Parathyroid adenoma (tissue), 2 donors: ENCODE measurements at regions not wholly inside any gene's neighbourhood (a gene's known extent, or its start where the extent isn't known, plus 50 kb on each side); places are given as distances from the start of the nearest gene placed in this dataset.

Source experiments
- H2AFZ ChIP-seq: fragments of 300-600 bp; sonication (generic); one replicate; pipeline ENCODE4 v1.7.0; 2017; ENCODE audit warnings: antibody characterized with exemption, mild to moderate bottlenecking
- H3K27ac ChIP-seq: fragments of 300-600 bp; sonication (generic); one replicate; pipeline ENCODE4 v1.7.0; 2017
- H3K27me3 ChIP-seq: fragments of 300-600 bp; sonication (generic); one replicate; pipeline ENCODE4 v1.7.0; 2017; ENCODE audit warnings: low read length; ENCODE audit not compliant: control insufficient read depth, insufficient read depth
- H3K36me3 ChIP-seq: fragments of 300-600 bp; sonication (generic); one replicate; pipeline ENCODE4 v1.7.0; 2017; ENCODE audit warnings: low read length; ENCODE audit not compliant: control insufficient read depth, insufficient read depth
- H3K4me1 ChIP-seq: fragments of 300-600 bp; sonication (generic); one replicate; pipeline ENCODE4 v1.7.0; 2017; ENCODE audit warnings: control low read depth
- H3K4me2 ChIP-seq: fragments of 300-600 bp; sonication (generic); one replicate; pipeline ENCODE4 v1.7.0; 2017; ENCODE audit warnings: low read length
- H3K4me3 ChIP-seq: fragments of 300-600 bp; sonication (generic); one replicate; pipeline ENCODE4 v1.7.0; 2017; ENCODE audit warnings: low read depth, low read length
- H3K79me2 ChIP-seq: fragments of 300-600 bp; sonication (generic); one replicate; pipeline ENCODE4 v1.7.0; 2017; ENCODE audit warnings: control low read depth
- H3K9ac ChIP-seq: fragments of 300-600 bp; sonication (generic); one replicate; pipeline ENCODE4 v1.7.0; 2017; ENCODE audit warnings: mild to moderate bottlenecking
- H3K9me3 ChIP-seq: fragments of 300-600 bp; sonication (generic); one replicate; pipeline ENCODE4 v1.7.0; 2017; ENCODE audit warnings: low read length; ENCODE audit not compliant: control insufficient read depth
- CTCF ChIP-seq: fragments of 300-600 bp; sonication (generic); IDR thresholded peaks from one replicate; pipeline ENCODE4 v1.7.0; 2017; ENCODE audit warnings: antibody characterized with exemption, mild to moderate bottlenecking
- donor health status: primary hyperparathyroidism.

DNA sequence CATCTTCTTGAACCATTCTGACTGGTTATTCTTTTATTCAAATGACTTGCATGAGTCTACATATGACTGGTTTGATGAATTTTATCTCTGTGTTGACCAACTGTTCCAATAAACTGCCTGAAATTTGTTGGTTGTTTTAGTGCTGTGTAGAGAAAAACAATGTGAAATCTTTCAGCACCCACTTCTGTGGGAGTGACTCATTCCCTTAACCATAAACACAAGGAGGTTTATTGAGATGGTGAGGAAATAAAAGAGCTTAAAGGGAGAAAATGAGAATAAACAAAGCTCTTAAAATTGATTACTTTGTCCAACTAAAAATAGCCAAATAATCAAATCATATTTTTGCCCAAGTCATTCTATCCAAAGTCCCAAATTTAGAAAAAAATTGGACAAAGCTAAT lies 341.1 kb downstream of the TGFB2 start:
- Histone ChIP-seq H3K9ac (no peak overlapping the region), H3K9me3 (no peaks in the 10 kb centered on the region), H3K4me2 (no peak overlapping the region), H3K4me1 (no peaks in the 10 kb centered on the region), H3K36me3 (no peaks in the 10 kb centered on the region), H3K27ac (no peak overlapping the region), H3K79me2 (no peaks in the 10 kb centered on the region), H2AFZ (no peak overlapping the region), H3K27me3 (no peaks in the 10 kb centered on the region), H3K4me3 (no peak overlapping the region)
- TF ChIP-seq CTCF, result no peak

DNA sequence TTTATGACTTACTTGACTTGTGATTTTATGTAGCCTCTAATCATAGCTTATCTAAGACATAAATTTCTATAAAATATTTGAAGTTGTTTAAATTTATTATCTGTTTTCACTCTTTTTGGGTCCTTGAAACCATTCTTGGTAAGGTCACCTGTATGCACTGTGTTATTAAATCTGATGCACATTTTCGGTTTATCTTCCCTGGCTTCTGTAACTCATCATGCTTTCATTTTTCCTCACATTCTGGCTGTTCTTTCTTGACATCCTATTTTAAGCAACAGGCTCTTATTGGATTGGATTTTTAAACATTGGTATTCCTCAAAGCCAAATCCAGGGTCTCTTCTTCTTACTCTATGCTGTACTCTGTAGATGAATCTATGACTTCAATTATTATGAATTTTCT lies 341.6 kb downstream of the TGFB2 start:
- no peak for TF ChIP-seq CTCF
- H3K36me3 ChIP-seq, result no peaks in the 10 kb centered on the region
- H3K27me3 ChIP-seq, result no peaks in the 10 kb centered on the region
- no peak overlapping the region for H3K9ac ChIP-seq
- H3K27ac ChIP-seq, result no peak overlapping the region
- no peaks in the 10 kb centered on the region for H3K4me1 ChIP-seq
- H3K4me2 ChIP-seq, result no peak overlapping the region
- no peak overlapping the region for H3K4me3 ChIP-seq
- H3K9me3 ChIP-seq, result no peaks in the 10 kb centered on the region
- H3K79me2 ChIP-seq, result no peaks in the 10 kb centered on the region
- no peak overlapping the region for H2AFZ ChIP-seq

- H3K9me3 ChIP-seq, result no peaks in the 10 kb centered on the region
- no peak overlapping the region for H3K4me2 ChIP-seq
- no peaks in the 10 kb centered on the region for H3K79me2 ChIP-seq
- H3K27ac ChIP-seq, result no peak overlapping the region
- no peaks in the 10 kb centered on the region for H3K27me3 ChIP-seq
- H3K4me3 ChIP-seq, result no peak overlapping the region
- TF ChIP-seq CTCF, result no peak
- H3K36me3 ChIP-seq, result no peaks in the 10 kb centered on the region
- no peak overlapping the region for H2AFZ ChIP-seq
- H3K4me1 ChIP-seq, result no peaks in the 10 kb centered on the region
- no peak overlapping the region for H3K9ac ChIP-seq
Observed at GRCh38 chr1:218692808-218693207, 347.7 kb downstream of the TGFB2 start.

DNA sequence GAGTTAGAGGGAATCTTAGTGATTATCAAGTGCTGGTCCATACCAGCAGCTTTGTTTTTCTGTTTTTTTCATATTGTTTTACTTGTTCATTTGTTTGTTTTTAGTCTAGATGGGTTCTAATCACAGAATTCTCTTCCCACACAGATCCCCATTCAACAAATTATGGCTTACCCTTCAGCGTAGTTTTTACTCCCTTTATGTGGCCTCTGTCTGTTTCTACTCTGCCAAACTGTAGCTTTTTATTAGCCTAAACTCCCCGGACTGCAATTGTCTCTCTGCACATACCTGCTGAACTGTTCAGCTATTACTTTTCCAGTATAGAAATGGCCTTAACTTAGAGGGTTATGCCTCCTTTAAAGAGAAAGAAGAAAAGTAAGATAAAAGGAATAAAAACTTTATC lies 348.5 kb downstream of the TGFB2 start:
- no peak for TF ChIP-seq CTCF
- no peak overlapping the region for H3K27ac ChIP-seq

GRCh38 chr1:218694085-218694484 lies 348.9 kb downstream of the TGFB2 start:
- Histone ChIP-seq H3K4me3 (no peak overlapping the region), H3K27ac (no peak overlapping the region), H3K79me2 (no peaks in the 10 kb centered on the region), H3K4me2 (no peak overlapping the region), H2AFZ (no peak overlapping the region), H3K36me3 (no peaks in the 10 kb centered on the region), H3K9ac (no peak overlapping the region), H3K4me1 (no peaks in the 10 kb centered on the region), H3K9me3 (no peaks in the 10 kb centered on the region), H3K27me3 (no peaks in the 10 kb centered on the region)
- TF ChIP-seq CTCF, result no peak

More for the DNA sequence above, 348.5 kb downstream of the TGFB2 start:
- no peak overlapping the region for H3K9ac ChIP-seq
- no peaks in the 10 kb centered on the region for H3K4me1 ChIP-seq
- H3K9me3 ChIP-seq, result no peaks in the 10 kb centered on the region
- no peaks in the 10 kb centered on the region for H3K27me3 ChIP-seq
- no peaks in the 10 kb centered on the region for H3K36me3 ChIP-seq
- H3K4me3 ChIP-seq, result no peak overlapping the region
- H3K4me2 ChIP-seq, result no peak overlapping the region
- H2AFZ ChIP-seq, result no peak overlapping the region
- no peaks in the 10 kb centered on the region for H3K79me2 ChIP-seq
